GM21447 (cell line): ENCODE measurements at regions not wholly inside any gene's neighbourhood (a gene's known extent, or its start where the extent isn't known, plus 50 kb on each side); places are given as distances from the start of the nearest gene placed in this dataset.

Experiments
- ATAC-seq: cut with Tn5 transposase; IDR thresholded peaks from one replicate; pipeline ENCODE4 v1.9.1; 2021; ENCODE audit not compliant: unreplicated experiment

DNA sequence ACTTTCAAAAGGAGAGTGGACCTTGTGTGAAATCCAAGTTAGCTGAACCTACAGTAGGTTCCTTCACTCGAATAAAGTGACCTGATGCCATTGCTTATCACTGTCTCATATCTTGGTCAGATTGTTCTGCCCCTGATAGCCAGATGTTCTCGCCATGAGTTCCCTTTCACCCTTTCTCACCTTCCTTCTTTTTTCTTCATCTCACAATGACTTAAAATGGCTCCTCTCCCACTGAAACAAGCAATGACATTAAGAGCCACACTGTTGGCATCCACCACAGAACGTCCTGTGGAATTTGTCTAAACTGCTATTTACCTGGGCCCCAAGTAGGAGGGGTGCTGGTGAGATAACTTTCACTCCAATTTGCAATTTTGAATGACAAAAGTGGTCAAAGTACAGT, 227.6 kb upstream of the PPP1R2C start:
- ATAC-seq: no peak

DNA sequence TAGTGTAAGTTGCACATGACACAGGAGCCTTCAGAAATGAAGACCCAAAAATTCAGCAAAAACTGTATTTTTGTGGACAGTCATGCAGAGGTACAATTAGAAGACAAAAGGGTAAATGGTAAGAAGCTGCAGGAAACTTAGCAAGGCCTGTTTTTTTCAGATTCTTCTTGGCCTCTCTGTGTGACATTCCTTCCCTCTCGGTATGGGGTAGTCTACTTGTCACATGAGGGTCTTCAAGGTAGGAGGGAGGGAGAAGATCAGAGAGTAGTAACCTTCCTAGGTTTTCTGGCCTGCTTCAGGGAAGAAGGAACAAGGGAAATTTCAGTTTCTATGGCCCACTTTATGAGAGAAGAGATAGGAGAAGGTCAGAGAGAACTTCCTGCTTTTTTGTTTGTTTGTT, 230.4 kb upstream of the PPP1R2C start:
- ATAC-seq: no peak

GRCh38 chrX:43016021-43016420, 238.1 kb upstream of the PPP1R2C start:
- ATAC-seq: no peak

- no peak for ATAC-seq
These were observed 240.1 kb upstream of the PPP1R2C start for GRCh38 chrX:43018031-43018430.

- ATAC-seq: no peak
These were observed 241.1 kb upstream of the PPP1R2C start for GRCh38 chrX:43019021-43019420.

- ATAC-seq: no peak
These were observed 247.9 kb upstream of the PPP1R2C start for GRCh38 chrX:43025806-43026315.

DNA sequence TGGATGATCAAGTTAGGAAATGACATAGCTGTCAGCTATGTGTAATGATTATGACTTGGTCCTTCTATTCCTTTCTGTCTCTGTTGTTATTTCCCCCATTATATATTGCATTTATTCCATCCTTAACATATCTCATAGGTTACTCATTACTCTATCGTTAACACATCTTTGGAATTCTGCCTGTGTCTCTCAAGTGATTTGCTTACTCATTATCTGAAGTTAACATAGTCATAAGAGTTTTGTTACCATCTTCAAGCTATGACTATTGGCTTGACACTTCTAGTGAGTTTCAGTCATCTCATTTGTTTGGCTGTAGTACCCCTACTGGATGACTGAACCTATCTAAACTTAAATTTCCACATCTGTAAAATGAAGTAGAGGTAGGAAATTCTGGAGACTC, 286.1 kb upstream of the PPP1R2C start:
- ATAC-seq: no peak

DNA sequence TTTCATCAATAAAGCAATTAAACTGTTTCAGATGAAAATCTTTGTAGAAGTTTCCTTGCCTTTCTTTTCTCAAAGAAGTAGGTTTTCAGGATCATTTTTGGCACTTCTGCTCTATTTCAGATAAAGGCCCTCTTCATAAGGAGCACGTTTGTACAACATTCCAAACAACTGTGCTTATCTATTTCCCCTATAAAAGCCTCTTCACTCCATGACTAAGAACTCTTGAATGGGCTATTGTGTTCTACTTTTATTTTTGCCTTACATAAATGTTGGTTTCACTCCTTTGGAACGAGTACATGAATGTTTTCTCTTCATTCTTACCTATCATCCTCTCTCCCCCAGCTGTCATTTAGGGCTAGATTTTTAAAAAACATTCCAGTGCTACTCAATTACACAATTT, 288.0 kb upstream of the PPP1R2C start:
- ATAC-seq: no peak

- no peak for ATAC-seq
These were observed 290.7 kb upstream of the PPP1R2C start for GRCh38 chrX:43068639-43069038.

DNA sequence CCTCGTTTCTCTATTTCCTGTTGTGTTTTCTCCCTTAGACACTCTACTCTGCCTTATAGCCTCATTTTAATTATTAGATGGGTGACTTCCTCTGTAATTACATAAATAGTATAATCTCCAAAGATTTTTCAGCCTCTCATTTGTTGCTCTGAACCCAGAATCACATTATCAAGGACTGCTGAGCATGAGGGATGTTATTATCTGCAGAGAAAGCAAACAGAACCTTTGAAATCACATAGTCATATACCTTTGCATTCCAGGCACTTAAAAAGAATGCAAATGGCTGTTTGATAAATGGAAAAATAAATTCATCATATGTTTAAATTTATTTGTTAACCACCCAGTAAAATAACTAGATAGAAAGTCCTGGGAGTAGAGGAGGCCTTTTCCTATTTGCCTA, 305.1 kb upstream of the PPP1R2C start:
- no peak for ATAC-seq

DNA sequence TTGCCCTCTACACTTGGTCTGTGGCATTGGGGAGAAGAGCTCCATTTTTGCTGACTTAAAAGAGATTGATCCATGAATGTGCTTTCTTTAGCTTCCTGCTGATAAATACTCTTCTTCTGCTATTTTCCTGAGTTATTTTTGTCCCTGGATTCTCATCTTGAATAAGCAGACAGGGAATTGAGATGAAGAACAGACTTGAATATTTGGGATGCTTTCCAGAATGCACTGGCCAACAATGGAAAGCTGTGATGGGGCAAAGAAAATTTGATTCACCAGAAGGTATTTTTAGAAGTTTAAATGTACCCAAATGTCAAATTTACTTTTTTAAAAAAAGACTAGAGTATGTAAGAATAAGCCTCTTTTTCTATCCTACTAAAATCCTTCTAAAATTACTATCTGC, 309.9 kb upstream of the PPP1R2C start:
- ATAC-seq: no peak

- no peak for ATAC-seq
These were observed 318.9 kb upstream of the PPP1R2C start for GRCh38 chrX:43096830-43097229.

DNA sequence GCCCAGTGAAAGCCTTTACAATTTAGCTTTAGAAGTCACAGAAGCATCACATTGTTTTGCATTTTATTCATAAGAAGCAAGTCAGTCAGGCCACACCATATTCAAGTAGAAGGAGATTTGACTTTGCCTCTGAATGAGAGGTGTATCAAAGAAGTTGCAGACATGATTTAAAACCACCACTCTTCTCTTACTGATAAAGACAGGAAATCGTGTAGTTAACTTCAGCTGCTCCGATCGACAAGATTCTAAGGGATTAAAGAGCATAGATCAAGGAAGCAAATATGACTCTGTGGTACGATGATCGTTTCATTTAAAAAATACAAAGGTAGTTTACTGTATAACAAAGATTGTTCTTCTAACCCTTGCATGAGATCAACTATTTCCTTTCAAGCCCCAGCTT, 328.0 kb upstream of the PPP1R2C start:
- no peak for ATAC-seq

- no peak for ATAC-seq
These were observed 330.9 kb upstream of the PPP1R2C start for GRCh38 chrX:43108828-43109227.

GRCh38 chrX:43121637-43122036, 343.7 kb upstream of the PPP1R2C start:
- ATAC-seq: no peak

GRCh38 chrX:43139645-43140044, 361.7 kb upstream of the PPP1R2C start:
- no peak for ATAC-seq

DNA sequence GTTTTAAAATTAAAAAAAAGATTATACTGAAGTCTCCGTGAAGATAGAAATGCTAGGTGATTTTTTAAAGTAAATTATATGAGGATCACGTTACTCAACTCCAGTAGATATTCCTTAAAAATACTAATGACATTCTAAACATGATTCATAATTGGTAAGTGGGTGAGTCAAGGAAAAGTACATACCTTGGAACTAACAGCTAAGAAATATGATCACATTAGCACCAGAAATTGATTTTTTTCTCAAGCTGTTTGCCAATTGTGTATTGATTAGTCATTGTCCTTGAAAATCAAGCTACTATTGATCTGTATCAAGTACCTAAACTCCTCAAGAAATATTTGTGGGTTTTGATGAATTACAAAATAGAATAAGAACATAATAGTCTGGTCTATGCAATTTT, 362.6 kb upstream of the PPP1R2C start:
- no peak for ATAC-seq

DNA sequence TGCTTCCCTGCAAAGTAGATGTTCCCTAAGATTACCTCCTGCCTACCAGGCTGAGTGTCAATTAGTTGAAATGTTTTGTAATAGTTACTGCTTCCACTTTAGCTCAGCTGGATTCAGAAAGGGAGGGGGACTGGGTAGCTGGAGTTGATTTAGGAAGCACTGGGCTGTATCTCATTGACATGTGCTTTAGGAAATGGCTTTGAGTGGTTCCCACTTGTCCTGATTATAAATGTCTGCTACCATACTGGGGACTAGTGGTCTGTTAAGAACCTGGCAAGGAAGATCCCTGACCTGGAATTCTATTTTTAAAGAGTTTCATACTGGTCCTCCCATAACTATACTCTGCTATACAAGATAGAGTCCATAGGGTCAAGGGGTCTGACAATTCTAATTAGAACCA, 363.9 kb upstream of the PPP1R2C start:
- ATAC-seq: no peak

DNA sequence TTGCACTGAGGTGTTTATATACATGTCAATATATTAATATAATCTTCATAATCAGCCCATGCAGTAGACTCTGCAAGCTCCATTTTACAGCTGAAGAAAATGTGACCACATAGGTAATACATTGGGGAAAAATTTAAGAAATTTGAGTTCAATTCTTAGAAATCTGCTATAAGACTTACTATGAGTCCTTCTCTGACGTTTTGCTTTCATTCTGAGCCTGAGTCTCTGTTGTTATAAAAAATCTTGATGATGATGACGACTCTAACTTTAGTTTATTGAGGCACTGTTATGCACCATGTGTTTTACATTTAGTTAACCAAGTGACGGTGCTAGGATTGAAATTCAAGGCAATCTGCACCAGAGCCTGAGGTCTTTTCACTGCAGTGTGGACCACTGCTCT, 370.3 kb upstream of the PPP1R2C start:
- no peak for ATAC-seq

- ATAC-seq: no peak
These were observed 387.5 kb upstream of the PPP1R2C start for GRCh38 chrX:43165343-43165920.

GRCh38 chrX:43166874-43167273, 388.9 kb upstream of the PPP1R2C start:
- ATAC-seq: no peak

GRCh38 chrX:43175434-43175833, 397.5 kb upstream of the PPP1R2C start:
- no peak for ATAC-seq

- no peak for ATAC-seq
These were observed 398.7 kb upstream of the PPP1R2C start for GRCh38 chrX:43176686-43177085.
